HCT116 (cell line): ENCODE measurements at regions not wholly inside any gene's neighbourhood (a gene's known extent, or its start where the extent isn't known, plus 50 kb on each side); places are given as distances from the start of the nearest gene placed in this dataset.

Experiments
- ATAC-seq: fragments of 200-7000 bp; cut with Tn5 transposase; 2 replicates; pipeline ENCODE4 v1.9.1; 2020; ENCODE audit warnings: mild to moderate bottlenecking, moderate library complexity
- BruUV-seq: library from RNA; stranded (reverse); fragments of 400-500 nt; replicated peaks from 2 replicates; lab custom pipeline; 2021; lab: Mats Ljungman, UMichigan
- CTCF ChIA-PET: fragments of 300-600 bp; sonication (Branson Sonifier 250); formaldehyde crosslinking; loops from one replicate; lab custom pipeline; 2021; ENCODE audit warnings: antibody characterized with exemption; lab: Charles Lee
- POLR2A ChIA-PET: fragments of 300-600, 350-600 bp; sonication (Branson Sonifier 250); formaldehyde crosslinking; loops from one replicate; lab custom pipeline; 2021; ENCODE audit warnings: antibody characterized with exemption; lab: Charles Lee
- RAD21 ChIA-PET, 2 experiments: fragments of 300-600 bp; sonication (Branson Sonifier 250); formaldehyde crosslinking; loops; one replicate each; lab custom pipeline; 2023; ENCODE audit warnings: low total read pairs in 2 of 2; ENCODE audit not compliant: uncharacterized antibody in 2 of 2, unreplicated experiment in 2 of 2, low non-redundant PET in 1 of 2; lab: Charles Lee
- DNase-seq: peaks from one replicate; pipeline ENCODE4 v3.0.0-alpha.2; 2010; ENCODE audit warnings: low read depth, low spot score
- H2AFZ ChIP-seq: fragments of 200-600 bp; shearing (Covaris generic), sonication (generic); 2 replicates; pipeline ENCODE4 v1.6.1; 2017; ENCODE audit warnings: low read depth, mixed run types, mixed read lengths, antibody characterized with exemption, low read length; ENCODE audit not compliant: poor library complexity, severe bottlenecking
- H3K27ac ChIP-seq: 2 replicates; pipeline ENCODE4 v1.5.1; 2012; ENCODE audit warnings: low read depth, low read length
- H3K27me3 ChIP-seq: fragments of 200-600 bp; sonication (generic); 2 replicates; pipeline ENCODE4 v1.6.1; 2016; ENCODE audit warnings: mixed run types, low read length, mixed read lengths; ENCODE audit not compliant: insufficient read depth
- H3K36me3 ChIP-seq, 2 experiments: fragments of 200-500 bp in 1 of 2; fragments of 200-600 bp in 1 of 2; sonication (Bioruptor generic) in 1 of 2; sonication (generic) in 1 of 2; 2 replicates each; pipeline versions ENCODE4 v1.5.1 to v1.6.1; 2014 to 2016; ENCODE audit warnings: low read length in 2 of 2, inconsistent platforms in 1 of 2, mixed read lengths in 1 of 2, mixed run types in 1 of 2; ENCODE audit not compliant: insufficient read depth in 2 of 2, control insufficient read depth in 1 of 2
- H3K4me1 ChIP-seq, 2 experiments: fragments of 200-600 bp in 1 of 2; sonication (generic) in 1 of 2; 2 replicates each; pipeline versions ENCODE4 v1.5.1 to v1.6.1; 2012 to 2017; ENCODE audit warnings: low read length in 2 of 2, inconsistent platforms in 1 of 2, mild to moderate bottlenecking in 1 of 2, mixed read lengths in 1 of 2, mixed run types in 1 of 2, moderate library complexity in 1 of 2; ENCODE audit not compliant: insufficient read depth in 2 of 2, control insufficient read depth in 1 of 2
- H3K4me2 ChIP-seq: fragments of 200-600 bp; sonication (generic); 2 replicates; pipeline ENCODE4 v1.6.1; 2017; ENCODE audit warnings: mixed run types, low read length, mixed read lengths
- H3K4me3 ChIP-seq, 2 experiments: fragments of 200-600 bp in 1 of 2; sonication (generic) in 1 of 2; replicated peaks in 1 of 2; 2 replicates each; pipeline ENCODE4 v1.5.1; 2011 to 2016; ENCODE audit warnings: low read length in 2 of 2, control low read depth in 1 of 2, low read depth in 1 of 2, mild to moderate bottlenecking in 1 of 2, mixed read lengths in 1 of 2, mixed run types in 1 of 2
- H3K79me2 ChIP-seq: fragments of 200-600 bp; sonication (generic); 2 replicates; pipeline ENCODE4 v1.6.1; 2017; ENCODE audit warnings: mild to moderate bottlenecking, mixed run types, low read length, moderate library complexity, mixed read lengths; ENCODE audit not compliant: insufficient read depth
- H3K9ac ChIP-seq: fragments of 200-600 bp; sonication (generic); 2 replicates; pipeline ENCODE4 v1.6.1; 2016; ENCODE audit warnings: low read length, mixed read lengths
- H3K9me2 ChIP-seq: fragments of 200-600 bp; sonication (generic), shearing (Covaris generic); 2 replicates; pipeline ENCODE4 v1.6.1; 2017; ENCODE audit warnings: mixed run types, mild to moderate bottlenecking, moderate library complexity; ENCODE audit not compliant: insufficient read depth
- H3K9me3 ChIP-seq, 2 experiments: fragments of 200-500 bp in 1 of 2; fragments of 200-600 bp in 1 of 2; sonication (Bioruptor generic) in 1 of 2; sonication (generic) in 1 of 2; 2 replicates each; pipeline ENCODE4 v1.6.1; 2014 to 2017; ENCODE audit warnings: low read length in 2 of 2, mixed read lengths in 2 of 2, inconsistent platforms in 1 of 2, low read depth in 1 of 2, mild to moderate bottlenecking in 1 of 2, mixed run types in 1 of 2, moderate library complexity in 1 of 2; ENCODE audit not compliant: control insufficient read depth in 1 of 2, insufficient read depth in 1 of 2
- H4K20me1 ChIP-seq: fragments of 200-600 bp; sonication (generic), shearing (Covaris generic); 2 replicates; pipeline ENCODE4 v1.6.1; 2017; ENCODE audit warnings: mixed run types, mild to moderate bottlenecking, moderate library complexity; ENCODE audit not compliant: insufficient read depth
- ATF3 ChIP-seq: IDR thresholded peaks from 2 replicates; pipeline ENCODE4 v1.6.1; 2012
- CEBPB ChIP-seq: IDR thresholded peaks from 2 replicates; pipeline ENCODE4 v1.6.1; 2012; ENCODE audit warnings: low read depth
- EGR1 ChIP-seq: IDR thresholded peaks from 2 replicates; pipeline ENCODE4 v1.6.1; 2012; ENCODE audit warnings: low read depth
- ELF1 ChIP-seq: IDR thresholded peaks from 2 replicates; pipeline ENCODE4 v1.6.1; 2012; ENCODE audit warnings: low read depth, borderline replicate concordance
- EZH2 ChIP-seq: fragments of 200-600 bp; sonication (generic); IDR thresholded peaks from 2 replicates; pipeline ENCODE4 v1.6.1; 2017; ENCODE audit warnings: antibody characterized with exemption, mixed run types
- EZH2phosphoT487 ChIP-seq: fragments of 200-600 bp; IDR thresholded peaks from 2 replicates; pipeline ENCODE4 v1.6.1; 2018; ENCODE audit warnings: antibody characterized with exemption, borderline replicate concordance
- FOSL1 ChIP-seq: IDR thresholded peaks from 2 replicates; pipeline ENCODE4 v1.6.1; 2012; ENCODE audit warnings: low read depth
- JUND ChIP-seq: IDR thresholded peaks from 2 replicates; pipeline ENCODE4 v1.6.1; 2012
- MAX ChIP-seq: IDR thresholded peaks from 2 replicates; pipeline ENCODE4 v1.6.1; 2012
- POLR2A ChIP-seq: IDR thresholded peaks from 2 replicates; pipeline ENCODE4 v1.7.0; 2011; ENCODE audit warnings: borderline replicate concordance; ENCODE audit not compliant: insufficient read depth, insufficient read length; ENCODE audit errors: extremely low read depth
- POLR2AphosphoS5 ChIP-seq: IDR thresholded peaks from 2 replicates; pipeline ENCODE4 v1.6.1; 2011; ENCODE audit warnings: mild to moderate bottlenecking, low read depth, low read length, moderate library complexity
- SIN3A ChIP-seq: IDR thresholded peaks from 2 replicates; pipeline ENCODE4 v1.6.1; 2012; ENCODE audit warnings: low read depth
- SRF ChIP-seq: IDR thresholded peaks from 2 replicates; pipeline ENCODE4 v1.6.1; 2012; ENCODE audit warnings: low read depth
- TCF7L2 ChIP-seq: IDR thresholded peaks from 2 replicates; pipeline ENCODE4 v1.7.0; 2011; ENCODE audit warnings: borderline replicate concordance, inconsistent platforms; ENCODE audit not compliant: insufficient read depth, insufficient read length; ENCODE audit errors: extremely low read depth
- YY1 ChIP-seq: IDR thresholded peaks from 2 replicates; pipeline ENCODE4 v1.6.1; 2011; ENCODE audit warnings: low read length, low read depth, moderate library complexity, mild to moderate bottlenecking; ENCODE audit not compliant: insufficient replicate concordance; ENCODE audit errors: extremely low read depth
- ZFX ChIP-seq: fragments of 450-650 bp; IDR thresholded peaks from 2 replicates; pipeline ENCODE4 v1.6.1; 2017
- ZNF274 ChIP-seq: fragments of 200-500 bp; sonication (Bioruptor generic); IDR thresholded peaks from 2 replicates; pipeline ENCODE4 v1.6.1; 2014; ENCODE audit warnings: mild to moderate bottlenecking, low read depth, low read length, inconsistent platforms
- intact Hi-C: fragments of 100-400 bp; cut with micrococcal nuclease; formaldehyde crosslinking; loops from 2 replicates; pipeline ENCODE4 v1.10.0; 2022
- TF ChIP-seq, protein P1 (sequence below): IDR thresholded peaks from 2 replicates; pipeline ENCODE4 v1.6.1; 2011; ENCODE audit warnings: mild to moderate bottlenecking, low read length, moderate library complexity; ENCODE audit not compliant: insufficient replicate concordance; ENCODE audit errors: extremely low read depth

- TF ChIP-seq TCF7L2 (no peak), FOSL1 (no peak), POLR2AphosphoS5 (no peak), MAX (no peak), POLR2A (no peak)
These were observed 1459.5 kb downstream of the ZPLD1 start (continued) for GRCh38 chr3:103894162-103894822.

GRCh38 chr3:103899328-103899727 lies 1464.5 kb downstream of the ZPLD1 start:
- Histone ChIP-seq H3K36me3 (no peaks in the 10 kb centered on the region), H3K9ac (no peak overlapping the region), H3K79me2 (no peaks in the 10 kb centered on the region), H3K27ac (no peak overlapping the region), H3K27me3 (no peaks in the 10 kb centered on the region), H3K4me1 (no peaks in the 10 kb centered on the region), H3K9me2 (no peaks in the 10 kb centered on the region), H3K4me2 (no peak overlapping the region), H2AFZ (peak overlapping the region; percentile 10), H3K9me3 (no peaks in the 10 kb centered on the region), H3K4me3 (no peak overlapping the region), H4K20me1 (no peaks in the 10 kb centered on the region)
- ChIA-PET CTCF (no interaction called here), POLR2A (no interaction called here), RAD21 (no interaction called here)
- BruUV-seq, result no TSS peak
- intact Hi-C loops, result no loop called here
- no peak for ATAC-seq
- TF ChIP-seq, protein P1, sequence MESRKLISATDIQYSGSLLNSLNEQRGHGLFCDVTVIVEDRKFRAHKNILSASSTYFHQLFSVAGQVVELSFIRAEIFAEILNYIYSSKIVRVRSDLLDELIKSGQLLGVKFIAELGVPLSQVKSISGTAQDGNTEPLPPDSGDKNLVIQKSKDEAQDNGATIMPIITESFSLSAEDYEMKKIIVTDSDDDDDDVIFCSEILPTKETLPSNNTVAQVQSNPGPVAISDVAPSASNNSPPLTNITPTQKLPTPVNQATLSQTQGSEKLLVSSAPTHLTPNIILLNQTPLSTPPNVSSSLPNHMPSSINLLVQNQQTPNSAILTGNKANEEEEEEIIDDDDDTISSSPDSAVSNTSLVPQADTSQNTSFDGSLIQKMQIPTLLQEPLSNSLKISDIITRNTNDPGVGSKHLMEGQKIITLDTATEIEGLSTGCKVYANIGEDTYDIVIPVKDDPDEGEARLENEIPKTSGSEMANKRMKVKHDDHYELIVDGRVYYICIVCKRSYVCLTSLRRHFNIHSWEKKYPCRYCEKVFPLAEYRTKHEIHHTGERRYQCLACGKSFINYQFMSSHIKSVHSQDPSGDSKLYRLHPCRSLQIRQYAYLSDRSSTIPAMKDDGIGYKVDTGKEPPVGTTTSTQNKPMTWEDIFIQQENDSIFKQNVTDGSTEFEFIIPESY, result no peak
- no peak for TF ChIP-seq ELF1
- TF ChIP-seq FOSL1, result no peak
- no peak for TF ChIP-seq EGR1
- no peak for TF ChIP-seq MAX
- no peak for TF ChIP-seq ZFX
- TF ChIP-seq SIN3A, result no peak
- TF ChIP-seq ATF3, result no peak
- no peak for TF ChIP-seq POLR2AphosphoS5
- TF ChIP-seq CEBPB, result no peak
- no peak for TF ChIP-seq SRF
- no peak for TF ChIP-seq EZH2phosphoT487
- TF ChIP-seq TCF7L2, result no peak
- TF ChIP-seq EZH2, result no peak
- TF ChIP-seq ZNF274, result no peak
- no peak for TF ChIP-seq JUND
- TF ChIP-seq YY1, result no peak
- no peak for DNase-seq
